SK-N-SH (cell line): ENCODE measurements at regions not wholly inside any gene's neighbourhood (a gene's known extent, or its start where the extent isn't known, plus 50 kb on each side); places are given as distances from the start of the nearest gene placed in this dataset.

Experiments used
- CTCF ChIA-PET: fragments of 300-600, 350-600 bp; formaldehyde crosslinking; extraction: SDS; loops from one replicate; lab custom pipeline; 2021; lab: Yijun Ruan, JAX
- POLR2A ChIA-PET: fragments of 350-600 bp; sonication (Branson Sonifier 250); formaldehyde crosslinking; extraction: SDS; loops from one replicate; lab custom pipeline; 2020; ENCODE audit warnings: antibody characterized with exemption, inconsistent platforms; lab: Yijun Ruan, JAX
- DNase-seq: peaks from one replicate; pipeline ENCODE4 v3.0.0; 2012
- H2AFZ ChIP-seq: fragments of 200-600 bp; sonication (generic); 2 replicates; pipeline ENCODE4 v1.8.1; 2016; ENCODE audit warnings: antibody characterized with exemption, mild to moderate bottlenecking, low read depth
- H3F3A ChIP-seq: fragments of 200-600 bp; sonication (generic); replicated peaks from 2 replicates; pipeline ENCODE3; 2016; ENCODE audit warnings: antibody characterized with exemption, mild to moderate bottlenecking; ENCODE audit not compliant: insufficient read depth
- H3K27ac ChIP-seq, 2 experiments: fragments of 200-500 bp in 1 of 2; fragments of 200-600 bp in 1 of 2; sonication (Bioruptor generic) in 1 of 2; sonication (generic), shearing (Covaris generic) in 1 of 2; 2 replicates each; pipeline versions ENCODE4 v1.5.1 to v1.6.1; 2014 to 2016; ENCODE audit warnings: low read depth in 2 of 2, inconsistent platforms in 1 of 2, low read length in 1 of 2, mild to moderate bottlenecking in 1 of 2, mixed read lengths in 1 of 2
- H3K27me3 ChIP-seq: fragments of 200-600 bp; sonication (generic), shearing (Covaris generic); 2 replicates; pipeline ENCODE4 v1.6.1; 2016; ENCODE audit warnings: mixed run types; ENCODE audit not compliant: insufficient read depth
- H3K36me3 ChIP-seq, 2 experiments: fragments of 200-500 bp in 1 of 2; fragments of 200-600 bp in 1 of 2; sonication (Bioruptor generic) in 1 of 2; sonication (generic) in 1 of 2; replicated peaks in 1 of 2; 2 replicates each; pipeline versions ENCODE3 to v1.5.1; 2014 to 2016; ENCODE audit warnings: low read length in 1 of 2, mild to moderate bottlenecking in 1 of 2; ENCODE audit not compliant: insufficient read depth in 2 of 2, control insufficient read depth in 1 of 2
- H3K4me1 ChIP-seq, 2 experiments: fragments of 200-500 bp in 1 of 2; fragments of 200-600 bp in 1 of 2; sonication (Bioruptor generic) in 1 of 2; sonication (generic), shearing (Covaris generic) in 1 of 2; 2 replicates each; pipeline versions ENCODE4 v1.5.1 to v1.6.1; 2014 to 2016; ENCODE audit warnings: low read depth in 1 of 2, low read length in 1 of 2, mixed run types in 1 of 2; ENCODE audit not compliant: insufficient read depth in 2 of 2, control insufficient read depth in 1 of 2
- H3K4me2 ChIP-seq: fragments of 200-600 bp; sonication (generic), shearing (Covaris generic); 2 replicates; pipeline ENCODE4 v1.6.1; 2017; ENCODE audit warnings: mixed run types
- H3K4me3 ChIP-seq, 2 experiments: fragments of 200-500 bp in 1 of 2; fragments of 200-600 bp in 1 of 2; sonication (Bioruptor generic) in 1 of 2; sonication (generic), shearing (Covaris generic) in 1 of 2; 2 replicates each; pipeline versions ENCODE4 v1.5.1 to v1.8.1; 2014 to 2016; ENCODE audit warnings: low read depth in 2 of 2, inconsistent platforms in 1 of 2, low read length in 1 of 2, mild to moderate bottlenecking in 1 of 2, mixed read lengths in 1 of 2, moderate library complexity in 1 of 2
- H3K79me2 ChIP-seq: fragments of 200-600 bp; sonication (generic); 2 replicates; pipeline ENCODE4 v1.8.1; 2017; ENCODE audit warnings: mild to moderate bottlenecking; ENCODE audit not compliant: insufficient read depth
- H3K9ac ChIP-seq: fragments of 200-600 bp; sonication (generic); 2 replicates; pipeline ENCODE4 v1.6.1; 2017; ENCODE audit warnings: mixed run types
- H3K9me2 ChIP-seq: fragments of 200-600 bp; sonication (generic); 2 replicates; pipeline ENCODE4 v1.6.1; 2017; ENCODE audit warnings: mixed run types
- H3K9me3 ChIP-seq: fragments of 200-600 bp; sonication (generic); 2 replicates; pipeline ENCODE4 v1.6.1; 2017; ENCODE audit warnings: mixed run types, mild to moderate bottlenecking, moderate library complexity
- H4K20me1 ChIP-seq: fragments of 200-600 bp; sonication (generic); 2 replicates; pipeline ENCODE4 v1.6.1; 2017; ENCODE audit warnings: mild to moderate bottlenecking, mixed run types; ENCODE audit not compliant: insufficient read depth
- CHD2 ChIP-seq: fragments of 150-350 bp; IDR thresholded peaks from 2 replicates; pipeline ENCODE4 v1.6.1; 2018; ENCODE audit warnings: low read length; ENCODE audit not compliant: partially characterized antibody
- CTCF ChIP-seq: fragments of 200-600 bp; sonication (generic); IDR thresholded peaks from 2 replicates; pipeline ENCODE4 v1.6.1; 2017; ENCODE audit warnings: antibody characterized with exemption, mild to moderate bottlenecking, moderate library complexity
- ELF1 ChIP-seq: IDR thresholded peaks from 2 replicates; pipeline ENCODE4 v1.4.0; 2012
- EP300 ChIP-seq, 2 experiments: IDR thresholded peaks; 2 replicates each; pipeline versions ENCODE4 v1.4.0 to v1.6.1; 2012; ENCODE audit warnings: borderline replicate concordance in 1 of 2, low read depth in 1 of 2, low read length in 1 of 2
- FOXM1 ChIP-seq: IDR thresholded peaks from 2 replicates; pipeline ENCODE4 v1.4.0; 2012; ENCODE audit warnings: low read depth, mild to moderate bottlenecking
- GABPA ChIP-seq: IDR thresholded peaks from 2 replicates; pipeline ENCODE4 v1.4.0; 2012; ENCODE audit warnings: low read depth, mild to moderate bottlenecking
- IRF3 ChIP-seq: fragments of 150-350 bp; IDR thresholded peaks from 2 replicates; pipeline ENCODE4 v1.6.1; 2016; ENCODE audit warnings: mild to moderate bottlenecking, low read depth, low read length
- MXI1 ChIP-seq: IDR thresholded peaks from 2 replicates; pipeline ENCODE4 v1.6.1; 2012; ENCODE audit warnings: mild to moderate bottlenecking, low read depth, low read length, improper control_type of control experiment
- NRF1 ChIP-seq: IDR thresholded peaks from 2 replicates; pipeline ENCODE4 v1.6.1; 2012; ENCODE audit warnings: low read depth, mild to moderate bottlenecking, low read length
- RCOR1 ChIP-seq: fragments of 150-350 bp; IDR thresholded peaks from 2 replicates; pipeline ENCODE4 v1.6.1; 2017; ENCODE audit warnings: antibody characterized with exemption, low read length
- RFX5 ChIP-seq: IDR thresholded peaks from 2 replicates; pipeline ENCODE4 v1.6.1; 2012; ENCODE audit warnings: mild to moderate bottlenecking, improper control_type of control experiment, low read length
- RXRA ChIP-seq: IDR thresholded peaks from 2 replicates; pipeline ENCODE4 v1.4.0; 2012; ENCODE audit warnings: low read depth, mild to moderate bottlenecking, borderline replicate concordance
- TAF1 ChIP-seq: IDR thresholded peaks from 2 replicates; pipeline ENCODE4 v1.6.1; 2012; ENCODE audit warnings: low read depth, mild to moderate bottlenecking, low read length, moderate library complexity, borderline replicate concordance
- USF1 ChIP-seq: IDR thresholded peaks from 2 replicates; pipeline ENCODE4 v1.4.0; 2012; ENCODE audit warnings: low read depth, borderline replicate concordance
- USF2 ChIP-seq: fragments of 150-350 bp; IDR thresholded peaks from 2 replicates; pipeline ENCODE4 v1.6.1; 2017; ENCODE audit warnings: antibody characterized with exemption, low read length, low read depth, borderline replicate concordance
- ZBTB33 ChIP-seq: IDR thresholded peaks from 2 replicates; pipeline ENCODE4 v1.4.0; 2012; ENCODE audit warnings: low read depth, borderline replicate concordance
- WGBS: methylation state at CpG from one replicate; pipeline ENCODE4 v1.1.6; 2017; ENCODE audit warnings: low lambda C conversion rate; 5-methylcytosine and 5-hydroxymethylcytosine counted together

GRCh38 chr10:85194706-85195105 is 866.3 kb downstream of the CCSER2 start:
- no peaks in the 10 kb centered on the region for H3F3A ChIP-seq
- no peaks in the 10 kb centered on the region for H3K4me1 ChIP-seq
- POLR2A ChIA-PET, result no interaction called here
- no peaks in the 10 kb centered on the region for H3K79me2 ChIP-seq
- H3K27ac ChIP-seq, result no peak overlapping the region
- no peaks in the 10 kb centered on the region for H4K20me1 ChIP-seq
- DNase-seq, result no peak
- no peaks in the 10 kb centered on the region for H3K36me3 ChIP-seq
- H3K9me2 ChIP-seq, result no peaks in the 10 kb centered on the region
- 43% methylated on average over 1 of the region's 1 CpG for WGBS
- no peaks in the 10 kb centered on the region for H3K27me3 ChIP-seq
- H3K9me3 ChIP-seq, result no peaks in the 10 kb centered on the region
- TF ChIP-seq RFX5, result no peak
- TF ChIP-seq NRF1, result no peak
- TF ChIP-seq TAF1, result no peak
- TF ChIP-seq CTCF, result no peak
- H3K4me3 ChIP-seq, result no peak overlapping the region
- no peak overlapping the region for H3K4me2 ChIP-seq
- H2AFZ ChIP-seq, result no peak overlapping the region
- CTCF ChIA-PET, result no interaction called here
- H3K9ac ChIP-seq, result no peak overlapping the region

DNA sequence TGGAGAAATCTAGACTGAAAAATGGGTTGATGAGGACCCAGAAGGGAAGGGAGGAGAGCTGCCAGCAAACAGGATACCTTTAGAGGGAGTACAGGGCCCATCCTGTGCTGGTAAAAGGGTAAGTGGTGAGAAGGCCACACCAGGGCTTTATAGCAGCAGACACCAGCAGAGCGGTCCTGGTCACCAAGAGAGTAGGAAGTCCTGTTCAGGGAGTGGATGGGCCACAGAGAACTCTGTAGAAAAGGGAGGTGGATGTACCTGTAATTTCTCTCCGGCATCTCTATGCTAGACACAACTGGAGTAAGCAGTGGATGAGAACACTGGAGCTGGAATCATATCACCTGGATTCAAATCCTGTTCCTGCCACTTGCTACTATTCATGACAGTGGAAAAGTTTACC is 867.2 kb downstream of the CCSER2 start:
- no peaks in the 10 kb centered on the region for H3K4me1 ChIP-seq
- no peak overlapping the region for H3K27ac ChIP-seq
- ChIA-PET POLR2A (no interaction called here), CTCF (no interaction called here)
- H3K36me3 ChIP-seq, result no peaks in the 10 kb centered on the region
- H3F3A ChIP-seq, result no peaks in the 10 kb centered on the region
- DNase-seq, result no peak
- no peak overlapping the region for H2AFZ ChIP-seq
- H3K27me3 ChIP-seq, result no peaks in the 10 kb centered on the region
- no peak overlapping the region for H3K9ac ChIP-seq
- no peak overlapping the region for H3K4me3 ChIP-seq
- no peaks in the 10 kb centered on the region for H4K20me1 ChIP-seq
- H3K9me3 ChIP-seq, result no peaks in the 10 kb centered on the region
- H3K4me2 ChIP-seq, result no peak overlapping the region
- 25% methylated on average over 2 of the region's 2 CpGs for WGBS
- no peaks in the 10 kb centered on the region for H3K9me2 ChIP-seq
- H3K79me2 ChIP-seq, result no peaks in the 10 kb centered on the region
- TF ChIP-seq USF1 (no peak), CTCF (no peak), RXRA (no peak), FOXM1 (no peak), USF2 (no peak), GABPA (no peak), IRF3 (no peak), EP300 (IDR thresholded peaks at IDR 0.05; ENCODE audit: borderline replicate concordance in 1 of 2, low read depth in 1 of 2, low read length in 1 of 2) (no peak), CHD2 (no peak), ELF1 (no peak), MXI1 (no peak), RCOR1 (no peak), ZBTB33 (no peak), TAF1 (no peak)
